Activated naive CD4-positive, alpha-beta T cell treated with anti-CD3 and anti-CD28 coated beads, Interleukin-2, amount 10 ng/mL, durations not matched to agents 7 days and 5 days (primary cell): ENCODE measurements at regions not wholly inside any gene's neighbourhood (a gene's known extent, or its start where the extent isn't known, plus 50 kb on each side); places are given as distances from the start of the nearest gene placed in this dataset.
A peak's percentile ranks its signal among the peaks of the same experiment; 100 is the strongest.

Experiments
- CTCF ChIA-PET: fragments of 350-600 bp; sonication (Branson Sonifier 250); formaldehyde crosslinking; loops from one replicate; lab custom pipeline; 2021; ENCODE audit warnings: antibody characterized with exemption; lab: Charles Lee
- DNase-seq: peaks from one replicate; pipeline ENCODE4 v3.0.0-alpha.2; 2020
- H3K27ac Mint-ChIP-seq: one replicate; pipeline ENCODE4 v1.8.0; 2021; ENCODE audit warnings: mild to moderate bottlenecking, moderate library complexity, mixed read lengths
- H3K27me3 Mint-ChIP-seq: one replicate; pipeline ENCODE4 v1.8.0; 2021; ENCODE audit warnings: mild to moderate bottlenecking, mixed read lengths
- H3K36me3 Mint-ChIP-seq: one replicate; pipeline ENCODE4 v1.8.0; 2021; ENCODE audit warnings: mixed read lengths
- H3K4me1 Mint-ChIP-seq: one replicate; pipeline ENCODE4 v1.8.0; 2021; ENCODE audit warnings: mixed read lengths
- H3K4me3 Mint-ChIP-seq: one replicate; pipeline ENCODE4 v1.8.0; 2021; ENCODE audit warnings: mild to moderate bottlenecking, moderate library complexity, mixed read lengths
- H3K9me3 Mint-ChIP-seq: one replicate; pipeline ENCODE4 v1.8.0; 2021; ENCODE audit warnings: mixed read lengths

GRCh38 chr17:68812876-68813584 is 142.2 kb downstream of the ABCA8 start:
- H3K4me1 Mint-ChIP-seq: no peaks in the 10 kb centered on the region
- peaks cover 1% of the 10 kb centered on the region for H3K9me3 Mint-ChIP-seq
- H3K27ac Mint-ChIP-seq: no peak overlapping the region
- H3K36me3 Mint-ChIP-seq: no peaks in the 10 kb centered on the region
- H3K4me3 Mint-ChIP-seq: no peak overlapping the region
- no peaks in the 10 kb centered on the region for H3K27me3 Mint-ChIP-seq
- no peak for DNase-seq
- CTCF ChIA-PET: no interaction called here

- DNase-seq: no peak
- H3K36me3 Mint-ChIP-seq: no peaks in the 10 kb centered on the region
- H3K9me3 Mint-ChIP-seq: peaks cover 1% of the 10 kb centered on the region
- CTCF ChIA-PET: interaction anchor here (1.1 kb wide), 1 partner anchor 31 kb away, joined by 3 read pairs; no protein-coding TSS in a partner anchor
- no peak overlapping the region for H3K4me3 Mint-ChIP-seq
- H3K4me1 Mint-ChIP-seq: no peaks in the 10 kb centered on the region
- H3K27ac Mint-ChIP-seq: no peak overlapping the region
- H3K27me3 Mint-ChIP-seq: no peaks in the 10 kb centered on the region
Measured at GRCh38 chr17:68809148-68809547, 146.0 kb downstream of the ABCA8 start.

GRCh38 chr17:68807998-68808772 is 147.0 kb downstream of the ABCA8 start:
- Mint-ChIP-seq H3K9me3 (peaks cover 1% of the 10 kb centered on the region), H3K36me3 (no peaks in the 10 kb centered on the region)
- CTCF ChIA-PET: interaction anchor here (0.8 to 1.1 kb wide), 2 partner anchors 30 to 36 kb away, joined by 3 read pairs; no protein-coding TSS in a partner anchor

GRCh38 chr17:68805609-68806008 is 149.6 kb downstream of the ABCA8 start:
- H3K27ac Mint-ChIP-seq: no peak overlapping the region
- no peaks in the 10 kb centered on the region for H3K27me3 Mint-ChIP-seq
- CTCF ChIA-PET: no interaction called here
- H3K9me3 Mint-ChIP-seq: no peaks in the 10 kb centered on the region
- H3K4me3 Mint-ChIP-seq: no peak overlapping the region
- DNase-seq: no peak
- H3K4me1 Mint-ChIP-seq: no peaks in the 10 kb centered on the region
- no peaks in the 10 kb centered on the region for H3K36me3 Mint-ChIP-seq

More at GRCh38 chr17:68807998-68808772, 147.0 kb downstream of the ABCA8 start:
- no peak overlapping the region for H3K27ac Mint-ChIP-seq
- DNase-seq: no peak
- H3K4me1 Mint-ChIP-seq: no peaks in the 10 kb centered on the region
- H3K27me3 Mint-ChIP-seq: no peaks in the 10 kb centered on the region
- H3K4me3 Mint-ChIP-seq: no peak overlapping the region

DNA sequence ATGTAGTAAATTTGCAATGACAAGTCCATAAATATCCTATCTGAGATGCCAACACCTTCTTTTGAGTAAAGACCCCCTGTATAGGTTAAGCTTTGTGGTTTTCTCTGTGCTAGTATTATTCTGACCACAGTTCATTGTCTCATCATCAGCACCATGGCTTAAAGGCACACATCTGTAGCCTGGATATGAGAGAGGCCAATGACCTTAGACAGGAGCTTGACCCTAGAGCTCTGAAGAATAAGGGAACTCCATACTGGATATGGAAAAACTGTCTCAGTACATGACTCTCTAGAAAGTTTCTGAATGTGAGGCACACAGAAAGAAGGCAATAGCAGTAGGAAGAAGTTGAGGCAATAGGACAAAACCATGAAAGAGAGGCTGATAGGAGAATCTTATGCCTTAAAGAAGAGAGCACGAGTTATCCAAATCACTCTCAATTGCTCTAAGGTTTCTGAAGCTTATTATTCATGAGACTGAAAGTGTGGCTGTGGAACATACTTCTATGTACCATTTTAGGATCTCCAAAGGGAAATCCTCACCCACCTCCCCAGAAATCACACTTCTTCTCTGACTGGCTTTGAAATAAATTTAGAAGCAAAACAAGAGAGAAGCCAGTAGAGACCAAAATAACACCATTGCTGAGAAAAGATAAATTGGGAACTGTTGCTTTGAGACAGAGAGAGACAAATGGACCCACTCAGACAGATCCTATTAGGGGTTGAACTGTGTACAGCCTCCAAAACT is 150.2 kb downstream of the ABCA8 start:
- DNase-seq: no peak
- Mint-ChIP-seq H3K36me3 (no peaks in the 10 kb centered on the region), H3K4me3 (no peak overlapping the region), H3K27me3 (no peaks in the 10 kb centered on the region), H3K4me1 (no peaks in the 10 kb centered on the region), H3K9me3 (no peaks in the 10 kb centered on the region), H3K27ac (no peak overlapping the region)
- CTCF ChIA-PET: no interaction called here

DNA sequence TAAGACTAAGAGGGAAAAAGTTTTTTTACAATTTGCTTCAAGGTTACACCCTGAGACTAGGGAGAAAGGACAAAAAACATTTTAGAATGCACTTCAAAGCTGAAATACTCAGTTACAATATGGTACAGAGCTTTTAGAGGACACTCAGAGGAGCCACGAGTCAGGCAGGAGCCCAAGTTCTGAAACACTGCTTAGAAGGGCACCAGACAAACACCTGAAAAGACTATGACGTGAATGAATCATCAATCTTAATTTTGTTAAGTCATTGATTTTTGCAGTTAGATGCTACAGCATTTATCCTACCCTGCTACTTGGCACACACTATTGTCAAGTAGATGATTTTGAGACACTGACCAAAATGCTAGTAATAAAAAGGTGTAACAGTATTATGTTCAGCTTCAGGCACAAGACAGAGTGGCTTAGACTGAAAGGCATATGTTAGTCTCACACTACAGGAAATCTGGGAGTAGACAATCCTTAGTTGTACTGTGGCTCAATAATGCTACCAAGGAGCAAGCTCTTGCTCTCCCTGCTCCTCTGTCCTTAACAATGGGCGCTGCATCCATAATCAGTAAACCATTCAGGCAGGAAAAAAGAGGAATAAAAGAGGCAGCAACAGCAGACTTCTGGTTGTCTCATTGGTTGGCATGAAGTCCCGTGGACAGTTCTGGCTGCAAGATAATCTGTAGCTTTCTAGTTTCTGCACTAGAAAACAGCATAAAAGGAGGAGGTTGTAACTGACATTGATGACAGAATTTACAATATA is 151.8 kb downstream of the ABCA8 start:
- CTCF ChIA-PET: interaction anchor here (0.6 kb wide), 1 partner anchor 979 kb away, joined by 4 read pairs; no protein-coding TSS in a partner anchor
- no peaks in the 10 kb centered on the region for H3K4me1 Mint-ChIP-seq
- no peak overlapping the region for H3K27ac Mint-ChIP-seq
- no peaks in the 10 kb centered on the region for H3K9me3 Mint-ChIP-seq
- no peaks in the 10 kb centered on the region for H3K36me3 Mint-ChIP-seq
- no peak for DNase-seq
- H3K4me3 Mint-ChIP-seq: no peak overlapping the region
- peaks cover 3% of the 10 kb centered on the region for H3K27me3 Mint-ChIP-seq

DNA sequence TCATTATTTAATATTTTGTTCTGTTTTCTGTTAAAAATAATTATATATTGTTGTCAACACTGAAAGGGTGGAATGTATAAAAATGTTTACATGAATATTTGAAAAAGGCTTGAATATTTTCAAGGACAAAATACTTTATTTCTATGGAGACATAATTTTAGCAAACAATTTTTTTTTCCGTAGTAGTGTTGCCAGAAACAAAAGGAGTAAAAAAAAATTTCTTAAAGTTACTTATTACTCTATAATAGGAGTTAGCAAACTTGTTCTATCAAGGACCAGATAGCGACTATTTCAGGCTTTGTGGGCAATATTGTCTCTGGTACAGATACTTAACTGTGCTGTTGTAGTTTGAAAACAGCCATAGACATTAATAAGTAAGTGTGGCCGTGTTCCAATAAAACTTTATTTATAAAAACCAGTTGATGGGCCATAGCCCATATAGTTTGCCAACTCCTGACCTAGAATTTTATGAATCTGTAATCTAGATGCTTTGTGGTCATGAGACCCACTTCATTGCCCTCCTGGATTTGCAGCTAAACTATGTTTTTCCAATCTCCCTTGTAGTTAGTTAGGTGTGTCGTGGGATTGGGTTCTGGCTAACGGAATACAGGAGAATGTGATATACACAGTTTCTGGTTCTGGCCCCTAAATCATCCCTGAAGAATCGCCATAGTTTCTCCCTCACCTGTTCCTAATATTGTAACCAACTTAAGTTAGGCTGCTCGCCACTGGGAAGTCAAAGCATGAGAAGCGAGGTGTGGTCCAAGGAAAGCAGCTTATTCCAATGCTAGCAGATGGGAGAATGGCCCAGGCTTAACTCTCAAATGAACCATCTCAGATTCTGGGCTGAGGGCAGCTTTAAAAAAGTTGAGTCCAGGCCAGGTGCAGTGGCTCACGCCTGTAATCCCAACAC is 153.6 kb downstream of the ABCA8 start:
- Mint-ChIP-seq H3K27ac (no peak overlapping the region), H3K27me3 (peaks cover 4% of the 10 kb centered on the region), H3K9me3 (no peaks in the 10 kb centered on the region), H3K4me3 (no peak overlapping the region), H3K36me3 (no peaks in the 10 kb centered on the region), H3K4me1 (no peaks in the 10 kb centered on the region)
- CTCF ChIA-PET: no interaction called here
- no peak for DNase-seq

DNA sequence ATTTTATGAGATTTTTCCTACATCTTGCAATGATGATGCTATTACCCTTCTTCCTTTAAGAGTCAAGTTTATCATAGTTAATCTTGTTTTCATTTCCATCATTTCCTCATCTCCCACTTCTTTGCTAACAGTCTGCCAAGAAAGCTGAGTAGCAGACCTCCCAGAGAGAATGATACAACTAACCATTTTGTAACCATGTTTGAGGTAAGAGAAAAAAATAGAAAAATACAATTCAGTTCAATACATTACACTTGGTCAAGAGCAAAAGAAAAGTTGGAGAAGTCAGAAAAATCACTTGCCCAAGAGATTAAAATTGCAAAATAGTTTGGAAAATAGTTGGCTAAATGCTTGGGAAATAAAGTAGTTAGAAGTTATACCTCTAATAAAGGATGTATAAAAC is 154.4 kb downstream of the ABCA8 start:
- CTCF ChIA-PET: no interaction called here
- Mint-ChIP-seq H3K36me3 (no peaks in the 10 kb centered on the region), H3K4me1 (no peaks in the 10 kb centered on the region), H3K4me3 (no peak overlapping the region), H3K27me3 (peaks cover 4% of the 10 kb centered on the region), H3K9me3 (no peaks in the 10 kb centered on the region), H3K27ac (no peak overlapping the region)
- no peak for DNase-seq

DNA sequence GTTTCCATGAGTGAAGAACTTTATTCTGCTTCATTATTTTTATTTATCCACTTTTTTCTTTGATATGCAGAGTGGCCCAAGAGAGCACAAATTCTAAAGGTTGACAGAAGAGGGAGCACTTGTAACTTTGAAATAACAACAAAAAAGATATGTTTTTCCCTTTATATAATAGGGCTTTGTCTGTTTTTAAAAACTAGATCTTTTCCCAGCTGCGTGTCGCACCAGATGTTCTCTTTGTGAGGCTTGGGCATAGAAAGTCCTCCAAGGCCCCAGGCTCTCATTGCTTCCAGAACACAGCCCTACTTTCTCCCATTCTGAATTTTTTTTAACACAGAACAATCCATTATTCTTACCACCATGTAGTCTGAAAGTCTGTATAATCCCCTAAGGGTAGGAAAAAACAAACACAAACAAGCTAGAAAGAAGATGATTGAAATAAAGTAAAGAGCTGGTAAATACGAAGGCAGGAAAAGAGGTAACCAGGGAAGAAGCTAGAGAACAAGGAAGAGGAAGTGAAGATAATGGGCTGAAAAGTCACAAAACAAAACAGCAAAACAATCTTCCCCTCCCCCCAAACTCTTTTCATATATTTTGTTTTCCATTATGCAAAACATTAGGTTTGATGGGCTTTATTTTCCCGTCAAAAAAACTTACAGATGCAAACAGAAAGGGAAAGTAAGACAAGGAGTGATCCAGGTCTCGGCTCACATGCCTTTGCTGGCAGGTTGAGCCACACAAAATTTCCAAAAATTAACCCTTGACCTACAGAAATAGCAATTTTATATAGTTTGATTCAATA is 160.4 kb downstream of the ABCA8 start:
- peaks cover 12% of the 10 kb centered on the region for H3K4me1 Mint-ChIP-seq
- H3K4me3 Mint-ChIP-seq: peak overlapping the region; percentile 27
- CTCF ChIA-PET: interaction anchor here (0.6 to 1.2 kb wide), 3 partner anchors 288 to 449 kb away, joined by 3 to 5 read pairs (median 3); no protein-coding TSS in a partner anchor
- H3K27ac Mint-ChIP-seq: peak overlapping the region; percentile 12
- H3K27me3 Mint-ChIP-seq: peaks cover 20% of the 10 kb centered on the region
- H3K36me3 Mint-ChIP-seq: no peaks in the 10 kb centered on the region
- no peaks in the 10 kb centered on the region for H3K9me3 Mint-ChIP-seq
- no peak for DNase-seq

- CTCF ChIA-PET: interaction anchor here (1.0 kb wide), 1 partner anchor 13 kb away, joined by 3 read pairs; no protein-coding TSS in a partner anchor
- no peak for DNase-seq
Measured at GRCh38 chr17:68792873-68793272, 162.3 kb downstream of the ABCA8 start.

DNA sequence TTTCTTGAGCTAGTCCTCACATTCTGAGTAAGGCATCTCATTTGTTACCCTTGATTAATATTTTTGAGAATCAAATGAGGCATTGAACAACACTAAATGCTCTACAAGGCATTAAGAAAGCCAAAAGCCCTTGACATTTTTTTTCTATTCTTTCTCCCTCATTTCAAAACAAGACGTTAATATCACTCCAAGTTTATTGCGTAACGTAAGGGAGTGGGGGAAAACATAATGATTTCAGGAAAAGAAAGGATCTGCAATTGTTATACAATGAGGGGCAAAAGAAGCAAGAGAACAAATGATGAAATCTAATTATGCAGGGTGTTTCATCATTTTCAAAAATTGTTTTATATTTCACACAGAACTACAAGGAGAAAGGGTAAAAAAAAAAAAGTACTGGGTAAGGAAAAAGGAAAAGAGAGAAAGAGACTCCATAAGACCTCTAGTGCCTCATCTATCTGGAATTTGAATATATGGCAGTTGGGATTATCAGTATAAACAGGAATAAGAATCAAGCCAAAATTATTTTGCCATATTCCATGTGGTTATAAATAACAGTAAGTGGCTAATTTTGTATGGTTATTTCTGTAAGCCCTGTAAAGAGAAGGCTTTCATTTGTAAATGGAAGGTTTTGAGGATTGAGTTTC is 163.0 kb downstream of the ABCA8 start:
- Mint-ChIP-seq H3K9me3 (no peaks in the 10 kb centered on the region), H3K27me3 (peaks cover 21% of the 10 kb centered on the region), H3K4me1 (peaks cover 12% of the 10 kb centered on the region), H3K4me3 (no peak overlapping the region), H3K36me3 (no peaks in the 10 kb centered on the region), H3K27ac (no peak overlapping the region)
- CTCF ChIA-PET: interaction anchor here (1.0 kb wide), 1 partner anchor 13 kb away, joined by 3 read pairs; no protein-coding TSS in a partner anchor
- no peak for DNase-seq

More at GRCh38 chr17:68792873-68793272, 162.3 kb downstream of the ABCA8 start:
- Mint-ChIP-seq H3K4me1 (peaks cover 12% of the 10 kb centered on the region), H3K27me3 (peaks cover 16% of the 10 kb centered on the region), H3K9me3 (no peaks in the 10 kb centered on the region), H3K4me3 (no peak overlapping the region), H3K27ac (no peak overlapping the region), H3K36me3 (no peaks in the 10 kb centered on the region)

DNA sequence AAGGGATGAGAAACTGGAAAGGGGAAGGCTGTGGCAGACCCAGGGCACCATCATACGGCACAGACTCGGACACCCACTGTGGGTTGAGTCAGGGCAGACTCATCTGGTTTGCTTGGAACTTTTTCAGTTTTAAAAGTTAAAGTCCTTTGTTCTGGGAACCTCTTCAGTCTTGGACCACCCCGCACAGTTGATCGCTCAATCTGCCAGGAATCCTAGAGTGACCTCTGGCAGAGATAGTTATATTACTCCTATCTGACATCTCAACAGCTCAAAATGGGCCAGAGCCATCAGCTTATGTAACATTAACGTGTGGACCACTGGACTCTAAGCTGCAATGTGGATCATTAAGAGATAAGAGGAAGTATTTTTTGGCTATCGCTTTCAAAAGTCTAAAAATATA is 164.3 kb downstream of the ABCA8 start:
- H3K27me3 Mint-ChIP-seq: peaks cover 31% of the 10 kb centered on the region
- H3K4me3 Mint-ChIP-seq: no peak overlapping the region
- peaks cover 12% of the 10 kb centered on the region for H3K4me1 Mint-ChIP-seq
- CTCF ChIA-PET: no interaction called here
- no peaks in the 10 kb centered on the region for H3K36me3 Mint-ChIP-seq
- H3K27ac Mint-ChIP-seq: no peak overlapping the region
- no peak for DNase-seq
- no peaks in the 10 kb centered on the region for H3K9me3 Mint-ChIP-seq
